RWPE2 (cell line): ENCODE measurements at regions not wholly inside any gene's neighbourhood (a gene's known extent, or its start where the extent isn't known, plus 50 kb on each side); places are given as distances from the start of the nearest gene placed in this dataset.

Experiments used
- ATAC-seq: fragments of 200-7000 bp; cut with Tn5 transposase; 3 replicates; pipeline ENCODE4 v1.9.1; 2021; ENCODE audit warnings: low read depth
- DNase-seq: peaks from one replicate; pipeline ENCODE4 v3.0.0-alpha.2; 2020; ENCODE audit warnings: low spot score
- H3K27ac ChIP-seq: fragments of 450-650 bp; 2 replicates; pipeline ENCODE4 v1.5.1; 2017; ENCODE audit warnings: mild to moderate bottlenecking; ENCODE audit not compliant: poor library complexity, severe bottlenecking
- H3K27me3 ChIP-seq: fragments of 250-450 bp; sonication (Bioruptor Pico); 2 replicates; pipeline ENCODE4 v1.5.1; 2021; ENCODE audit warnings: mild to moderate bottlenecking, moderate library complexity; ENCODE audit not compliant: insufficient read depth, poor library complexity, severe bottlenecking
- H3K36me3 ChIP-seq: fragments of 250-450 bp; sonication (Bioruptor Pico); 2 replicates; pipeline ENCODE4 v1.5.1; 2020; ENCODE audit warnings: low read depth, mild to moderate bottlenecking, moderate library complexity
- H3K4me1 ChIP-seq: fragments of 250-450 bp; sonication (Bioruptor Pico); 2 replicates; pipeline ENCODE4 v1.5.1; 2021; ENCODE audit warnings: mild to moderate bottlenecking, moderate library complexity; ENCODE audit not compliant: insufficient read depth, poor library complexity, severe bottlenecking
- H3K4me3 ChIP-seq: fragments of 250-450 bp; sonication (Bioruptor Pico); 2 replicates; pipeline ENCODE4 v1.5.1; 2021; ENCODE audit warnings: mild to moderate bottlenecking, moderate library complexity; ENCODE audit not compliant: severe bottlenecking
- H3K9me3 ChIP-seq: fragments of 250-450 bp; sonication (Bioruptor Pico); 2 replicates; pipeline ENCODE4 v1.5.1; 2021; ENCODE audit warnings: mild to moderate bottlenecking, moderate library complexity; ENCODE audit not compliant: severe bottlenecking
- TF ChIP-seq, protein P1 (sequence below): fragments of 450-650 bp; IDR thresholded peaks from one replicate; pipeline ENCODE4 v1.5.1; 2017; ENCODE audit warnings: mild to moderate bottlenecking, moderate library complexity; ENCODE audit not compliant: poor library complexity, severe bottlenecking

- ATAC-seq (no peak), DNase-seq (no peak)
- TF ChIP-seq, protein P1, sequence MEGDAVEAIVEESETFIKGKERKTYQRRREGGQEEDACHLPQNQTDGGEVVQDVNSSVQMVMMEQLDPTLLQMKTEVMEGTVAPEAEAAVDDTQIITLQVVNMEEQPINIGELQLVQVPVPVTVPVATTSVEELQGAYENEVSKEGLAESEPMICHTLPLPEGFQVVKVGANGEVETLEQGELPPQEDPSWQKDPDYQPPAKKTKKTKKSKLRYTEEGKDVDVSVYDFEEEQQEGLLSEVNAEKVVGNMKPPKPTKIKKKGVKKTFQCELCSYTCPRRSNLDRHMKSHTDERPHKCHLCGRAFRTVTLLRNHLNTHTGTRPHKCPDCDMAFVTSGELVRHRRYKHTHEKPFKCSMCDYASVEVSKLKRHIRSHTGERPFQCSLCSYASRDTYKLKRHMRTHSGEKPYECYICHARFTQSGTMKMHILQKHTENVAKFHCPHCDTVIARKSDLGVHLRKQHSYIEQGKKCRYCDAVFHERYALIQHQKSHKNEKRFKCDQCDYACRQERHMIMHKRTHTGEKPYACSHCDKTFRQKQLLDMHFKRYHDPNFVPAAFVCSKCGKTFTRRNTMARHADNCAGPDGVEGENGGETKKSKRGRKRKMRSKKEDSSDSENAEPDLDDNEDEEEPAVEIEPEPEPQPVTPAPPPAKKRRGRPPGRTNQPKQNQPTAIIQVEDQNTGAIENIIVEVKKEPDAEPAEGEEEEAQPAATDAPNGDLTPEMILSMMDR: no peak
- Histone ChIP-seq H3K9me3 (no peaks in the 10 kb centered on the region), H3K27me3 (peaks cover 8% of the 10 kb centered on the region), H3K36me3 (no peaks in the 10 kb centered on the region), H3K4me3 (no peak overlapping the region), H3K27ac (no peak overlapping the region), H3K4me1 (no peaks in the 10 kb centered on the region)
Observed at GRCh38 chr6:164023535-164023934, 609.0 kb downstream of the QKI start.

DNA sequence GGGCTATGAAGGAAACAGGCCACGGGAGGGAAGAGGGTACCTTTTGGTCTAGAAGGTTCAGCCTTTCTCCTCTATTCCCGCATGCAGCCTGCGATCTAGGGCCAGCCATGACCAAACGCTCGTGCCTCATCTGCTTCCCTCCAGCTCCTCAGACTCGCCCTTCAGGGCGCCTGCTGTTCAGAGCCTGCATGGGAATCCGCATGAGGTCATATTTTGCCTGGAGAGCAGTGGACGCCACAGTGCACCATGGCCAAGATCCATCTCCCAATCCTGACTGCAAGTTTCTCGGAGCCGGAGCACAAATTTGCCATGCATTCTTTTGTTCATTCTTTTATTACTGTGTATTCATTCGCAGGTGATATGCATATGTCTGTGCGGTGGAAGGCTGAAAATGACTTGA is 608.1 kb downstream of the QKI start:
- Histone ChIP-seq H3K9me3 (no peaks in the 10 kb centered on the region), H3K4me3 (no peak overlapping the region), H3K27me3 (peaks cover 8% of the 10 kb centered on the region), H3K4me1 (no peaks in the 10 kb centered on the region), H3K36me3 (no peaks in the 10 kb centered on the region), H3K27ac (no peak overlapping the region)
- ATAC-seq (no peak), DNase-seq (no peak)
- TF ChIP-seq, protein P1: no peak

- ATAC-seq (no peak), DNase-seq (no peak)
- Histone ChIP-seq H3K9me3 (no peaks in the 10 kb centered on the region), H3K4me1 (no peaks in the 10 kb centered on the region), H3K36me3 (no peaks in the 10 kb centered on the region), H3K27ac (no peak overlapping the region), H3K4me3 (no peak overlapping the region), H3K27me3 (peaks cover 8% of the 10 kb centered on the region)
- TF ChIP-seq, protein P1: no peak
Observed at GRCh38 chr6:164021589-164022250, 607.2 kb downstream of the QKI start.

GRCh38 chr6:164020142-164020541 is 605.6 kb downstream of the QKI start:
- DNase-seq (no peak), ATAC-seq (no peak)
- TF ChIP-seq, protein P1: no peak
- Histone ChIP-seq H3K36me3 (no peaks in the 10 kb centered on the region), H3K9me3 (no peaks in the 10 kb centered on the region), H3K4me1 (no peaks in the 10 kb centered on the region), H3K27ac (no peak overlapping the region), H3K4me3 (no peak overlapping the region), H3K27me3 (peaks cover 5% of the 10 kb centered on the region)

GRCh38 chr6:164018133-164018532 is 603.6 kb downstream of the QKI start:
- Histone ChIP-seq H3K27ac (no peak overlapping the region), H3K4me3 (no peak overlapping the region), H3K4me1 (no peaks in the 10 kb centered on the region), H3K9me3 (no peaks in the 10 kb centered on the region), H3K27me3 (no peaks in the 10 kb centered on the region), H3K36me3 (no peaks in the 10 kb centered on the region)
- TF ChIP-seq, protein P1: no peak
- ATAC-seq: no peak
- no peak for DNase-seq
